DOHH2 (cell line): ENCODE measurements at regions not wholly inside any gene's neighbourhood (a gene's known extent, or its start where the extent isn't known, plus 50 kb on each side); places are given as distances from the start of the nearest gene placed in this dataset.

Experiments used
- H3F3A ChIP-seq: fragments of 200-600 bp; sonication (generic), shearing (Covaris generic); 2 replicates; pipeline ENCODE4 v1.6.0; 2016; ENCODE audit warnings: antibody characterized with exemption, mild to moderate bottlenecking; ENCODE audit not compliant: control insufficient read depth, insufficient read depth
- H3K27ac ChIP-seq: fragments of 200-600 bp; sonication (generic); 2 replicates; pipeline ENCODE4 v1.5.1; 2014; ENCODE audit warnings: low read depth, mild to moderate bottlenecking, low read length, moderate library complexity
- H3K27me3 ChIP-seq: fragments of 200-600 bp; sonication (generic); 2 replicates; pipeline ENCODE4 v1.6.1; 2014; ENCODE audit warnings: mild to moderate bottlenecking, low read length, mixed read lengths; ENCODE audit not compliant: control insufficient read depth
- H3K36me3 ChIP-seq: fragments of 200-600 bp; sonication (generic); 2 replicates; pipeline ENCODE4 v1.6.1; 2014; ENCODE audit warnings: mild to moderate bottlenecking, low read length, moderate library complexity, mixed read lengths; ENCODE audit not compliant: control insufficient read depth
- H3K4me1 ChIP-seq: fragments of 200-600 bp; sonication (generic); 2 replicates; pipeline ENCODE4 v1.6.1; 2014; ENCODE audit warnings: mild to moderate bottlenecking, low read length, mixed read lengths; ENCODE audit not compliant: control insufficient read depth
- H3K4me2 ChIP-seq: fragments of 200-600 bp; sonication (generic); 2 replicates; pipeline ENCODE4 v1.6.0; 2014; ENCODE audit warnings: mild to moderate bottlenecking, low read length, moderate library complexity
- H3K4me3 ChIP-seq: fragments of 200-600 bp; sonication (generic); 2 replicates; pipeline ENCODE4 v1.5.1; 2014; ENCODE audit warnings: mild to moderate bottlenecking, low read length, mixed read lengths
- H3K79me2 ChIP-seq: fragments of 200-600 bp; sonication (generic); 2 replicates; pipeline ENCODE4 v1.6.1; 2014; ENCODE audit warnings: mild to moderate bottlenecking, low read length, mixed read lengths; ENCODE audit not compliant: control insufficient read depth
- H3K9me2 ChIP-seq: fragments of 200-600 bp; sonication (generic); replicated peaks from 2 replicates; pipeline ENCODE4 v1.6.1; 2014; ENCODE audit warnings: mild to moderate bottlenecking, low read length, mixed read lengths; ENCODE audit not compliant: control insufficient read depth
- H3K9me3 ChIP-seq: fragments of 200-600 bp; sonication (generic); 2 replicates; pipeline ENCODE4 v1.6.1; 2014; ENCODE audit warnings: antibody characterized with exemption, low read length, mixed read lengths; ENCODE audit not compliant: control insufficient read depth, insufficient read depth
- H4K20me1 ChIP-seq: fragments of 200-600 bp; sonication (generic); 2 replicates; pipeline ENCODE4 v1.6.0; 2014; ENCODE audit warnings: low read depth, mild to moderate bottlenecking, antibody characterized with exemption, low read length, moderate library complexity; ENCODE audit not compliant: control insufficient read depth, insufficient read depth
- EZH2phosphoT487 ChIP-seq: fragments of 200-600 bp; sonication (generic); IDR thresholded peaks from 2 replicates; pipeline ENCODE4 v1.6.1; 2017; ENCODE audit warnings: borderline replicate concordance, mild to moderate bottlenecking, antibody characterized with exemption, low read length, moderate library complexity, mixed read lengths
- TF ChIP-seq, protein P1 (sequence below): fragments of 200-600 bp; sonication (generic); IDR thresholded peaks from one replicate; pipeline ENCODE4 v1.5.1; 2014; ENCODE audit warnings: antibody characterized with exemption, mild to moderate bottlenecking, low read depth, low read length; ENCODE audit not compliant: poor library complexity, severe bottlenecking

- no peaks in the 10 kb centered on the region for H3K36me3 ChIP-seq
- TF ChIP-seq, protein P1, sequence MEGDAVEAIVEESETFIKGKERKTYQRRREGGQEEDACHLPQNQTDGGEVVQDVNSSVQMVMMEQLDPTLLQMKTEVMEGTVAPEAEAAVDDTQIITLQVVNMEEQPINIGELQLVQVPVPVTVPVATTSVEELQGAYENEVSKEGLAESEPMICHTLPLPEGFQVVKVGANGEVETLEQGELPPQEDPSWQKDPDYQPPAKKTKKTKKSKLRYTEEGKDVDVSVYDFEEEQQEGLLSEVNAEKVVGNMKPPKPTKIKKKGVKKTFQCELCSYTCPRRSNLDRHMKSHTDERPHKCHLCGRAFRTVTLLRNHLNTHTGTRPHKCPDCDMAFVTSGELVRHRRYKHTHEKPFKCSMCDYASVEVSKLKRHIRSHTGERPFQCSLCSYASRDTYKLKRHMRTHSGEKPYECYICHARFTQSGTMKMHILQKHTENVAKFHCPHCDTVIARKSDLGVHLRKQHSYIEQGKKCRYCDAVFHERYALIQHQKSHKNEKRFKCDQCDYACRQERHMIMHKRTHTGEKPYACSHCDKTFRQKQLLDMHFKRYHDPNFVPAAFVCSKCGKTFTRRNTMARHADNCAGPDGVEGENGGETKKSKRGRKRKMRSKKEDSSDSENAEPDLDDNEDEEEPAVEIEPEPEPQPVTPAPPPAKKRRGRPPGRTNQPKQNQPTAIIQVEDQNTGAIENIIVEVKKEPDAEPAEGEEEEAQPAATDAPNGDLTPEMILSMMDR = no peak
- no peak for TF ChIP-seq EZH2phosphoT487
- H3K79me2 ChIP-seq = no peaks in the 10 kb centered on the region
These were observed 159.6 kb downstream of the ATPSCKMT start for GRCh38 chr5:10090074-10090473.

GRCh38 chr5:10085185-10085584 lies 164.5 kb downstream of the ATPSCKMT start:
- Histone ChIP-seq H3K36me3 (no peaks in the 10 kb centered on the region), H3K4me2 (no peak overlapping the region), H3K4me3 (no peak overlapping the region), H3K4me1 (no peaks in the 10 kb centered on the region), H3K9me3 (no peaks in the 10 kb centered on the region), H4K20me1 (no peaks in the 10 kb centered on the region), H3K9me2 (no peaks in the 10 kb centered on the region), H3K27me3 (no peaks in the 10 kb centered on the region), H3K27ac (no peak overlapping the region), H3K79me2 (no peaks in the 10 kb centered on the region), H3F3A (no peaks in the 10 kb centered on the region)
- no peak for TF ChIP-seq EZH2phosphoT487
- TF ChIP-seq, protein P1 = no peak

More at GRCh38 chr5:10090074-10090473, 159.6 kb downstream of the ATPSCKMT start:
- no peaks in the 10 kb centered on the region for H3K4me1 ChIP-seq
- no peak overlapping the region for H3K4me2 ChIP-seq
- H3F3A ChIP-seq = no peaks in the 10 kb centered on the region
- no peaks in the 10 kb centered on the region for H3K9me3 ChIP-seq
- H3K4me3 ChIP-seq = no peak overlapping the region
- H3K27ac ChIP-seq = no peak overlapping the region
- no peaks in the 10 kb centered on the region for H3K27me3 ChIP-seq
- no peaks in the 10 kb centered on the region for H4K20me1 ChIP-seq
- H3K9me2 ChIP-seq = no peaks in the 10 kb centered on the region

- no peak overlapping the region for H3K27ac ChIP-seq
- H3K9me3 ChIP-seq = no peaks in the 10 kb centered on the region
- no peaks in the 10 kb centered on the region for H3K27me3 ChIP-seq
- no peak overlapping the region for H3K4me2 ChIP-seq
- TF ChIP-seq, protein P1 = no peak
- TF ChIP-seq EZH2phosphoT487 = no peak
- H3K79me2 ChIP-seq = no peaks in the 10 kb centered on the region
- H3K36me3 ChIP-seq = no peaks in the 10 kb centered on the region
- H3K4me3 ChIP-seq = no peak overlapping the region
- no peaks in the 10 kb centered on the region for H3K4me1 ChIP-seq
- no peaks in the 10 kb centered on the region for H3F3A ChIP-seq
- H4K20me1 ChIP-seq = no peaks in the 10 kb centered on the region
- H3K9me2 ChIP-seq = no peaks in the 10 kb centered on the region
These were observed 168.1 kb downstream of the ATPSCKMT start for GRCh38 chr5:10081584-10081983.
